HEK293T (cell line): ENCODE measurements at regions not wholly inside any gene's neighbourhood (a gene's known extent, or its start where the extent isn't known, plus 50 kb on each side); places are given as distances from the start of the nearest gene placed in this dataset.
"Not testable (repeated sequence)": the region's sequence is repeated elsewhere in the genome, so short reads cannot be mapped to it uniquely, and the experiment has no call there.

Experiments used
- CTCF ChIA-PET: fragments of 350-600 bp; formaldehyde crosslinking; extraction: SDS; loops from one replicate; lab custom pipeline; 2021; ENCODE audit warnings: antibody characterized with exemption, inconsistent platforms; lab: Yijun Ruan, JAX
- POLR2A ChIA-PET: fragments of 350-600 bp; formaldehyde crosslinking; extraction: SDS; loops from one replicate; lab custom pipeline; 2020; ENCODE audit warnings: antibody characterized with exemption, inconsistent platforms; lab: Yijun Ruan, JAX
- DNase-seq: peaks from one replicate; pipeline ENCODE4 v3.0.0; 2012; ENCODE audit warnings: mixed read lengths; ENCODE audit errors: extremely low spot score
- ARNT ChIP-seq: fragments of 450-650 bp; IDR thresholded peaks from 2 replicates; pipeline ENCODE4 v1.6.1; 2017; ENCODE audit warnings: mild to moderate bottlenecking
- BHLHE40 ChIP-seq: fragments of 450-650 bp; IDR thresholded peaks from 2 replicates; pipeline ENCODE4 v1.6.1; 2016; ENCODE audit warnings: mild to moderate bottlenecking, moderate library complexity, borderline replicate concordance
- CTBP1 ChIP-seq: fragments of 450-650 bp; IDR thresholded peaks from 2 replicates; pipeline ENCODE4 v1.6.1; 2016; ENCODE audit warnings: borderline replicate concordance
- ELF4 ChIP-seq: fragments of 450-650 bp; IDR thresholded peaks from 2 replicates; pipeline ENCODE4 v1.6.1; 2017; ENCODE audit warnings: antibody characterized with exemption
- FOXA1 ChIP-seq: fragments of 450-650 bp; IDR thresholded peaks from 2 replicates; pipeline ENCODE4 v1.6.1; 2016; ENCODE audit warnings: mild to moderate bottlenecking
- FOXK2 ChIP-seq: fragments of 450-650 bp; IDR thresholded peaks from 2 replicates; pipeline ENCODE4 v1.6.1; 2016; ENCODE audit warnings: mild to moderate bottlenecking
- FOXM1 ChIP-seq: fragments of 450-650 bp; IDR thresholded peaks from 2 replicates; pipeline ENCODE4 v1.6.1; 2017; ENCODE audit warnings: mild to moderate bottlenecking, borderline replicate concordance
- HDGF ChIP-seq: fragments of 450-650 bp; IDR thresholded peaks from 2 replicates; pipeline ENCODE4 v1.6.1; 2017; ENCODE audit warnings: antibody characterized with exemption, borderline replicate concordance
- L3MBTL2 ChIP-seq: fragments of 450-650 bp; conservative IDR thresholded peaks from 2 replicates; pipeline ENCODE4 v1.6.1; 2016; ENCODE audit warnings: mild to moderate bottlenecking
- LEF1 ChIP-seq: fragments of 450-650 bp; IDR thresholded peaks from 2 replicates; pipeline ENCODE4 v1.6.1; 2017; ENCODE audit warnings: mild to moderate bottlenecking, borderline replicate concordance
- NFRKB ChIP-seq: fragments of 450-650 bp; IDR thresholded peaks from 2 replicates; pipeline ENCODE4 v1.6.1; 2016; ENCODE audit warnings: mild to moderate bottlenecking, moderate library complexity
- PKNOX1 ChIP-seq: fragments of 450-650 bp; IDR thresholded peaks from 2 replicates; pipeline ENCODE4 v1.6.1; 2016
- SP1 ChIP-seq: fragments of 450-650 bp; IDR thresholded peaks from 2 replicates; pipeline ENCODE4 v1.6.1; 2017
- SUZ12 ChIP-seq: fragments of 450-650 bp; IDR thresholded peaks from 2 replicates; pipeline ENCODE4 v1.6.1; 2016; ENCODE audit warnings: mild to moderate bottlenecking
- TARDBP ChIP-seq: fragments of 450-650 bp; IDR thresholded peaks from 2 replicates; pipeline ENCODE4 v1.6.1; 2016
- ZNF384 ChIP-seq: fragments of 450-650 bp; IDR thresholded peaks from 2 replicates; pipeline ENCODE4 v1.6.1; 2016

GRCh38 chr1:55793856-55794255, 578.7 kb upstream of the USP24 start:
- DNase-seq: no peak
- ChIA-PET CTCF (interaction anchor here (0.6 kb wide), 1 partner anchor 783 kb away, joined by 3 read pairs; no protein-coding TSS in a partner anchor), POLR2A (no interaction called here)
- TF ChIP-seq CTBP1 (no peak), ZNF384 (no peak), LEF1 (no peak), FOXK2 (no peak), BHLHE40 (no peak), HDGF (no peak), PKNOX1 (no peak)

GRCh38 chr1:55792870-55793269, 577.7 kb upstream of the USP24 start:
- no peak for DNase-seq
- ChIA-PET CTCF (no interaction called here), POLR2A (no interaction called here)
- no peak for TF ChIP-seq PKNOX1
- no peak for TF ChIP-seq LEF1

GRCh38 chr1:55789466-55789865, 574.3 kb upstream of the USP24 start:
- ChIA-PET CTCF (no interaction called here), POLR2A (no interaction called here)
- no peak for TF ChIP-seq ZNF384
- no peak for TF ChIP-seq FOXM1
- no peak for TF ChIP-seq BHLHE40
- TF ChIP-seq ELF4: no peak
- no peak for TF ChIP-seq FOXK2
- TF ChIP-seq FOXA1: no peak
- TF ChIP-seq L3MBTL2: no peak
- no peak for TF ChIP-seq SUZ12
- TF ChIP-seq SP1: no peak
- TF ChIP-seq PKNOX1: no peak
- no peak for TF ChIP-seq NFRKB
- no peak for TF ChIP-seq TARDBP
- TF ChIP-seq CTBP1: no peak
- no peak for TF ChIP-seq HDGF
- DNase-seq: no peak

- no peak for DNase-seq
- ChIA-PET CTCF (no interaction called here), POLR2A (no interaction called here)
- TF ChIP-seq CTBP1 (no peak), NFRKB (no peak), ELF4 (no peak), FOXM1 (no peak), SUZ12 (no peak), FOXA1 (no peak), FOXK2 (no peak), ARNT (no peak), PKNOX1 (no peak), HDGF (no peak), L3MBTL2 (no peak), LEF1 (no peak), SP1 (no peak), BHLHE40 (no peak), TARDBP (no peak), ZNF384 (no peak)
These were observed 571.2 kb upstream of the USP24 start for GRCh38 chr1:55786396-55786795.

- CTCF ChIA-PET, POLR2A ChIA-PET, DNase-seq: not testable (repeated sequence)
These were observed 569.8 kb upstream of the USP24 start for GRCh38 chr1:55784941-55785450.

GRCh38 chr1:55781944-55782482, 566.8 kb upstream of the USP24 start:
- ChIA-PET CTCF (no interaction called here), POLR2A (no interaction called here)
- TF ChIP-seq NFRKB: no peak
- no peak for TF ChIP-seq ZNF384
- no peak for TF ChIP-seq ELF4
- no peak for TF ChIP-seq BHLHE40
- TF ChIP-seq FOXA1: no peak
- no peak for TF ChIP-seq LEF1
- TF ChIP-seq TARDBP: no peak
- no peak for DNase-seq
